Fibroblast of the aortic adventitia (primary cell): ENCODE measurements at regions not wholly inside any gene's neighbourhood (a gene's known extent, or its start where the extent isn't known, plus 50 kb on each side); places are given as distances from the start of the nearest gene placed in this dataset.

Source experiments
- DNase-seq: peaks from one replicate; pipeline ENCODE4 v3.0.0-alpha.2; 2010; ENCODE audit warnings: low read depth
- H3K4me3 ChIP-seq: 2 replicates; pipeline ENCODE4 v1.5.1; 2011; ENCODE audit warnings: low read depth, mild to moderate bottlenecking, control low read depth, low read length, moderate library complexity
- CTCF ChIP-seq: IDR thresholded peaks from 2 replicates; pipeline ENCODE4 v1.5.1; 2011; ENCODE audit warnings: mild to moderate bottlenecking, low read length, control low read depth, inconsistent platforms; ENCODE audit not compliant: insufficient read depth

- no peak for TF ChIP-seq CTCF
- no peak overlapping the region for H3K4me3 ChIP-seq
- DNase-seq: no peak
Measured at GRCh38 chr1:5551274-5551975, 440.8 kb downstream of the NPHP4 start.

GRCh38 chr1:5548266-5548665 is 444.0 kb downstream of the NPHP4 start:
- TF ChIP-seq CTCF: no peak
- H3K4me3 ChIP-seq: no peak overlapping the region
- no peak for DNase-seq

GRCh38 chr1:5543235-5543634 is 449.0 kb downstream of the NPHP4 start:
- no peak for TF ChIP-seq CTCF
- H3K4me3 ChIP-seq: no peak overlapping the region
- DNase-seq: no peak

GRCh38 chr1:5532811-5533210 is 459.4 kb downstream of the NPHP4 start:
- DNase-seq: no peak
- no peak overlapping the region for H3K4me3 ChIP-seq
- TF ChIP-seq CTCF: no peak

- no peak for TF ChIP-seq CTCF
- H3K4me3 ChIP-seq: no peak overlapping the region
- no peak for DNase-seq
Measured at GRCh38 chr1:5526822-5527551, 465.2 kb downstream of the NPHP4 start.

- no peak overlapping the region for H3K4me3 ChIP-seq
- no peak for DNase-seq
- no peak for TF ChIP-seq CTCF
Measured at GRCh38 chr1:5526385-5526750, 465.9 kb downstream of the NPHP4 start.
